GM23248 (cell line): ENCODE measurements at regions not wholly inside any gene's neighbourhood (a gene's known extent, or its start where the extent isn't known, plus 50 kb on each side); places are given as distances from the start of the nearest gene placed in this dataset.
"Not testable (repeated sequence)": the region's sequence is repeated elsewhere in the genome, so short reads cannot be mapped to it uniquely, and the experiment has no call there.

ENCODE experiments used
- EZH2 ChIP-seq: fragments of 200-600 bp; sonication (generic); IDR thresholded peaks from 2 replicates; pipeline ENCODE4 v1.6.1; 2018; ENCODE audit warnings: antibody characterized with exemption, mild to moderate bottlenecking; ENCODE audit not compliant: insufficient read depth, poor library complexity, severe bottlenecking
- EZH2phosphoT487 ChIP-seq: fragments of 200-600 bp; sonication (generic); IDR thresholded peaks from 2 replicates; pipeline ENCODE4 v1.6.1; 2018; ENCODE audit warnings: antibody characterized with exemption, moderate library complexity, mild to moderate bottlenecking, low read depth; ENCODE audit not compliant: insufficient read depth

- not testable (repeated sequence) for TF ChIP-seq EZH2, EZH2phosphoT487
Measured at GRCh38 chr7:103981-104380, 88.4 kb upstream of the FAM20C start.
